ENCODE measurements at regions not wholly inside any gene's neighbourhood (a gene's known extent, or its start where the extent isn't known, plus 50 kb on each side); places are given as distances from the start of the nearest gene placed in this dataset.

- TF ChIP-seq CTCF (IDR thresholded peaks at IDR 0.05; ENCODE audit: control extremely low read depth in 1 of 3, insufficient read depth in 1 of 3, low read depth in 1 of 3, low read length in 3 of 3) (no peak), POLR2A (IDR thresholded peaks at IDR 0.05; ENCODE audit: control extremely low read depth in 1 of 2, low read depth in 2 of 2, low read length in 2 of 2) (no peak), JUND (IDR thresholded peaks at IDR 0.05; ENCODE audit: low read length) (no peak), USF2 (IDR thresholded peaks at IDR 0.05; ENCODE audit: low read length) (no peak), EZH2 (IDR thresholded peaks at IDR 0.05; ENCODE audit: low read depth, low read length, severe bottlenecking) (no peak), BCL11A (IDR thresholded peaks at IDR 0.05; ENCODE audit: low read depth in 2 of 2, low read length in 2 of 2) (no peak), POLR2AphosphoS5 (IDR thresholded peaks at IDR 0.05; ENCODE audit: low read depth, low read length) (no peak), NRF1 (IDR thresholded peaks at IDR 0.05; ENCODE audit: low read depth, low read length) (no peak), CHD2 (IDR thresholded peaks at IDR 0.05; ENCODE audit: low read length) (no peak), ZNF274 (IDR thresholded peaks at IDR 0.05; ENCODE audit: borderline replicate concordance, extremely low read depth, low read length) (no peak), E2F6 (IDR thresholded peaks at IDR 0.05) (no peak)
Observed at GRCh38 chr6:84340422-84340821, 113.0 kb upstream of the CEP162 start.

All from H1 (cell line).